IMR-90 (cell line): ENCODE measurements at regions not wholly inside any gene's neighbourhood (a gene's known extent, or its start where the extent isn't known, plus 50 kb on each side); places are given as distances from the start of the nearest gene placed in this dataset.

Source experiments
- ATAC-seq: fragments of 200-7000 bp; cut with Tn5 transposase; 2 replicates; pipeline ENCODE4 v1.9.1; 2020; ENCODE audit warnings: low read depth, mild to moderate bottlenecking, moderate library complexity
- BruUV-seq: library from RNA; stranded (reverse); fragments of 400-500 nt; replicated peaks from 2 replicates; lab custom pipeline; 2021; lab: Mats Ljungman, UMichigan
- CTCF ChIA-PET: fragments of 300-600 bp; formaldehyde crosslinking; extraction: SDS; loops from one replicate; lab custom pipeline; 2021; ENCODE audit warnings: antibody characterized with exemption; lab: Yijun Ruan, JAX
- POLR2A ChIA-PET: fragments of 300-600 bp; sonication (Branson Sonifier 250); formaldehyde crosslinking; loops from one replicate; lab custom pipeline; 2022; ENCODE audit warnings: antibody characterized with exemption; ENCODE audit not compliant: unreplicated experiment; lab: Charles Lee
- DNase-seq: peaks from one replicate; pipeline ENCODE4 v3.0.0; 2013
- H2AFZ ChIP-seq: replicated peaks from 2 replicates; pipeline ENCODE3; 2013; ENCODE audit warnings: low read length, mild to moderate bottlenecking; ENCODE audit not compliant: poor library complexity
- H2AK5ac ChIP-seq: 2 replicates; pipeline ENCODE4 v1.6.1; 2013; ENCODE audit warnings: low read depth, low read length, inconsistent platforms
- H2AK9ac ChIP-seq: replicated peaks from 2 replicates; pipeline ENCODE3; 2013; ENCODE audit warnings: mild to moderate bottlenecking, low read depth, low read length, moderate library complexity; ENCODE audit not compliant: poor library complexity
- H2BK120ac ChIP-seq: 2 replicates; pipeline ENCODE4 v1.6.1; 2013; ENCODE audit warnings: low read depth, low read length, inconsistent platforms
- H2BK15ac ChIP-seq: 3 replicates; pipeline ENCODE4 v1.6.1; 2013; ENCODE audit warnings: low read depth, low read length, inconsistent platforms
- H2BK20ac ChIP-seq: 2 replicates; pipeline ENCODE4 v1.6.1; 2013; ENCODE audit warnings: low read depth, mild to moderate bottlenecking, inconsistent platforms, low read length, moderate library complexity
- H2BK5ac ChIP-seq: 2 replicates; pipeline ENCODE4 v1.6.1; 2013; ENCODE audit warnings: mild to moderate bottlenecking, low read depth, low read length, inconsistent platforms; ENCODE audit not compliant: poor library complexity, severe bottlenecking
- H3K14ac ChIP-seq: replicated peaks from 2 replicates; pipeline ENCODE4 v1.6.1; 2013; ENCODE audit warnings: low read depth, low read length, inconsistent platforms
- H3K18ac ChIP-seq: 2 replicates; pipeline ENCODE4 v1.6.1; 2013; ENCODE audit warnings: low read depth, low read length, control low read depth
- H3K23ac ChIP-seq: 2 replicates; pipeline ENCODE4 v1.6.1; 2013; ENCODE audit warnings: low read depth, low read length, inconsistent platforms
- H3K27ac ChIP-seq: 2 replicates; pipeline ENCODE4 v1.5.1; 2013; ENCODE audit warnings: mild to moderate bottlenecking, control low read depth, low read length; ENCODE audit not compliant: insufficient read depth
- H3K27me3 ChIP-seq: 2 replicates; pipeline ENCODE4 v1.6.1; 2013; ENCODE audit warnings: low read length; ENCODE audit not compliant: control insufficient read depth, insufficient read depth
- H3K36me3 ChIP-seq: 2 replicates; pipeline ENCODE4 v1.6.1; 2013; ENCODE audit warnings: low read length, mixed read lengths; ENCODE audit not compliant: control insufficient read depth, insufficient read depth
- H3K4ac ChIP-seq: 2 replicates; pipeline ENCODE4 v1.6.1; 2013; ENCODE audit warnings: low read depth, low read length, inconsistent platforms
- H3K4me1 ChIP-seq: 2 replicates; pipeline ENCODE4 v1.6.1; 2013; ENCODE audit warnings: low read length, mixed read lengths; ENCODE audit not compliant: control insufficient read depth, insufficient read depth
- H3K4me2 ChIP-seq: 2 replicates; pipeline ENCODE4 v1.6.1; 2013; ENCODE audit warnings: low read depth, mild to moderate bottlenecking, control low read depth, low read length, moderate library complexity
- H3K4me3 ChIP-seq: 2 replicates; pipeline ENCODE4 v1.5.1; 2013; ENCODE audit warnings: low read depth, mild to moderate bottlenecking, control low read depth, low read length, moderate library complexity; ENCODE audit not compliant: insufficient read depth
- H3K56ac ChIP-seq: 2 replicates; pipeline ENCODE4 v1.6.1; 2013; ENCODE audit warnings: low read length, inconsistent platforms; ENCODE audit not compliant: insufficient read depth; ENCODE audit errors: extremely low read depth
- H3K79me1 ChIP-seq, 2 experiments: 2 replicates each; pipeline ENCODE4 v1.6.1; 2013; ENCODE audit warnings: low read length in 2 of 2, inconsistent platforms in 1 of 2, low read depth in 1 of 2
- H3K9ac ChIP-seq: 2 replicates; pipeline ENCODE4 v1.6.1; 2013; ENCODE audit warnings: low read depth, low read length, control low read depth
- H3K9me1 ChIP-seq: 2 replicates; pipeline ENCODE4 v1.6.1; 2013; ENCODE audit warnings: low read length, inconsistent platforms; ENCODE audit not compliant: insufficient read depth
- H3K9me3 ChIP-seq: 2 replicates; pipeline ENCODE4 v1.6.1; 2013; ENCODE audit warnings: low read length; ENCODE audit not compliant: control insufficient read depth, insufficient read depth
- H4K20me1 ChIP-seq: 2 replicates; pipeline ENCODE4 v1.6.1; 2013; ENCODE audit warnings: low read length, inconsistent platforms; ENCODE audit not compliant: insufficient read depth
- H4K5ac ChIP-seq: 2 replicates; pipeline ENCODE4 v1.6.1; 2013; ENCODE audit warnings: mild to moderate bottlenecking, low read depth, low read length, control low read depth
- H4K8ac ChIP-seq, 2 experiments: 2 replicates each; pipeline ENCODE4 v1.6.1; 2013; ENCODE audit warnings: low read depth in 2 of 2, low read length in 2 of 2, control low read depth in 1 of 2, inconsistent platforms in 1 of 2
- H4K91ac ChIP-seq: 2 replicates; pipeline ENCODE4 v1.6.1; 2013; ENCODE audit warnings: low read depth, low read length, inconsistent platforms; ENCODE audit not compliant: insufficient read depth
- BHLHE40 ChIP-seq: fragments of 150-350 bp; IDR thresholded peaks from 2 replicates; pipeline ENCODE4 v1.6.1; 2016; ENCODE audit warnings: mild to moderate bottlenecking, low read depth, low read length
- NFE2L2 ChIP-seq: fragments of 150-350 bp; IDR thresholded peaks from 2 replicates; pipeline ENCODE4 v1.6.1; 2016; ENCODE audit warnings: low read depth, mild to moderate bottlenecking, low read length
- POLR2A ChIP-seq: IDR thresholded peaks from 2 replicates; pipeline ENCODE4 v1.6.1; 2012; ENCODE audit warnings: mild to moderate bottlenecking, low read depth, low read length
- SMC3 ChIP-seq: fragments of 150-350 bp; IDR thresholded peaks from 2 replicates; pipeline ENCODE4 v1.6.1; 2016; ENCODE audit warnings: low read depth, mild to moderate bottlenecking, antibody characterized with exemption, low read length, moderate library complexity
- WGBS, 2 experiments: methylation state at CpG; one replicate each; pipeline versions ENCODE4 v1.1.5 to v1.1.7; 2013; ENCODE audit warnings: missing lambda C conversion rate in 2 of 2; ENCODE audit not compliant: insufficient read length in 1 of 2; ENCODE audit errors: extremely low coverage in 2 of 2; 5-methylcytosine and 5-hydroxymethylcytosine counted together
- dilution Hi-C: fragments of 300-500 bp; cut with HindIII; formaldehyde crosslinking; loops from one replicate; pipeline ENCODE4 v1.14.3; 2018; ENCODE audit warnings: low sequenced_read_pairs; ENCODE audit not compliant: unreplicated experiment
- in situ Hi-C: fragments of 300-500 bp; cut with MboI; formaldehyde crosslinking; loops from 3 replicates; pipeline ENCODE4 v1.14.3; 2019; ENCODE audit warnings: low sequenced_read_pairs, inconsistent platforms, mixed read lengths
- intact Hi-C: fragments of 100-400 bp; cut with micrococcal nuclease; formaldehyde crosslinking; loops from 2 replicates; pipeline ENCODE4 v1.10.0; 2022

- no peak overlapping the region for H3K4me2 ChIP-seq
- dilution Hi-C loops (no loop called here), in situ Hi-C loops (no loop called here), intact Hi-C loops (no loop called here)
- no peak for ATAC-seq
- H3K9ac ChIP-seq, result no peak overlapping the region
- no peaks in the 10 kb centered on the region for H3K36me3 ChIP-seq
- no peak overlapping the region for H3K23ac ChIP-seq
- ChIA-PET CTCF (interaction anchor here (0.6 kb wide), 1 partner anchor 113 kb away, joined by 3 read pairs; no protein-coding TSS in a partner anchor), POLR2A (no interaction called here)
- no peak overlapping the region for H2BK120ac ChIP-seq
- no peak overlapping the region for H2BK5ac ChIP-seq
- H2BK15ac ChIP-seq, result no peak overlapping the region
- no peak overlapping the region for H3K18ac ChIP-seq
- no peaks in the 10 kb centered on the region for H3K4me1 ChIP-seq
- no peak overlapping the region; the same call in 1 of the 2 replicates for H4K5ac ChIP-seq
- H3K4ac ChIP-seq, result no peak overlapping the region
- BruUV-seq, result no TSS peak
- H2AFZ ChIP-seq, result no peak overlapping the region
- no peak overlapping the region for H2BK20ac ChIP-seq
- H3K56ac ChIP-seq, result no peak overlapping the region
- no peak overlapping the region for H2AK5ac ChIP-seq
- H4K8ac ChIP-seq, result no peak overlapping the region
- no peaks in the 10 kb centered on the region for H3K79me1 ChIP-seq
- DNase-seq, result no peak
- H3K4me3 ChIP-seq, result no peak overlapping the region
- no peaks in the 10 kb centered on the region for H4K20me1 ChIP-seq
- no CpG with 5 or more reads among the region's 6 CpGs for WGBS, 2 experiments
- no peaks in the 10 kb centered on the region for H3K27me3 ChIP-seq
- no peaks in the 10 kb centered on the region for H3K9me1 ChIP-seq
- H3K14ac ChIP-seq, result no peak overlapping the region
- no peak for TF ChIP-seq NFE2L2
- no peak for TF ChIP-seq SMC3
- no peak for TF ChIP-seq POLR2A
- TF ChIP-seq BHLHE40, result no peak
- H4K91ac ChIP-seq, result no peak overlapping the region
- H3K27ac ChIP-seq, result no peak overlapping the region
- H3K9me3 ChIP-seq, result peaks cover 14% of the 10 kb centered on the region
- no peak overlapping the region for H2AK9ac ChIP-seq
These were observed 668.9 kb downstream of the METTL15 start for GRCh38 chr11:28777126-28777525.
